HCT116 (cell line): ENCODE measurements at regions not wholly inside any gene's neighbourhood (a gene's known extent, or its start where the extent isn't known, plus 50 kb on each side); places are given as distances from the start of the nearest gene placed in this dataset.

Experiments
- ATAC-seq: fragments of 200-7000 bp; cut with Tn5 transposase; 2 replicates; pipeline ENCODE4 v1.9.1; 2020; ENCODE audit warnings: mild to moderate bottlenecking, moderate library complexity
- BruUV-seq: library from RNA; stranded (reverse); fragments of 400-500 nt; replicated peaks from 2 replicates; lab custom pipeline; 2021; lab: Mats Ljungman, UMichigan
- CTCF ChIA-PET: fragments of 300-600 bp; sonication (Branson Sonifier 250); formaldehyde crosslinking; loops from one replicate; lab custom pipeline; 2021; ENCODE audit warnings: antibody characterized with exemption; lab: Charles Lee
- POLR2A ChIA-PET: fragments of 300-600, 350-600 bp; sonication (Branson Sonifier 250); formaldehyde crosslinking; loops from one replicate; lab custom pipeline; 2021; ENCODE audit warnings: antibody characterized with exemption; lab: Charles Lee
- RAD21 ChIA-PET, 2 experiments: fragments of 300-600 bp; sonication (Branson Sonifier 250); formaldehyde crosslinking; loops; one replicate each; lab custom pipeline; 2023; ENCODE audit warnings: low total read pairs in 2 of 2; ENCODE audit not compliant: uncharacterized antibody in 2 of 2, unreplicated experiment in 2 of 2, low non-redundant PET in 1 of 2; lab: Charles Lee
- DNase-seq: peaks from one replicate; pipeline ENCODE4 v3.0.0-alpha.2; 2010; ENCODE audit warnings: low read depth, low spot score
- H2AFZ ChIP-seq: fragments of 200-600 bp; shearing (Covaris generic), sonication (generic); 2 replicates; pipeline ENCODE4 v1.6.1; 2017; ENCODE audit warnings: low read depth, mixed run types, mixed read lengths, antibody characterized with exemption, low read length; ENCODE audit not compliant: poor library complexity, severe bottlenecking
- H3K27ac ChIP-seq: 2 replicates; pipeline ENCODE4 v1.5.1; 2012; ENCODE audit warnings: low read depth, low read length
- H3K27me3 ChIP-seq: fragments of 200-600 bp; sonication (generic); 2 replicates; pipeline ENCODE4 v1.6.1; 2016; ENCODE audit warnings: mixed run types, low read length, mixed read lengths; ENCODE audit not compliant: insufficient read depth
- H3K36me3 ChIP-seq, 2 experiments: fragments of 200-500 bp in 1 of 2; fragments of 200-600 bp in 1 of 2; sonication (Bioruptor generic) in 1 of 2; sonication (generic) in 1 of 2; 2 replicates each; pipeline versions ENCODE4 v1.5.1 to v1.6.1; 2014 to 2016; ENCODE audit warnings: low read length in 2 of 2, inconsistent platforms in 1 of 2, mixed read lengths in 1 of 2, mixed run types in 1 of 2; ENCODE audit not compliant: insufficient read depth in 2 of 2, control insufficient read depth in 1 of 2
- H3K4me1 ChIP-seq, 2 experiments: fragments of 200-600 bp in 1 of 2; sonication (generic) in 1 of 2; 2 replicates each; pipeline versions ENCODE4 v1.5.1 to v1.6.1; 2012 to 2017; ENCODE audit warnings: low read length in 2 of 2, inconsistent platforms in 1 of 2, mild to moderate bottlenecking in 1 of 2, mixed read lengths in 1 of 2, mixed run types in 1 of 2, moderate library complexity in 1 of 2; ENCODE audit not compliant: insufficient read depth in 2 of 2, control insufficient read depth in 1 of 2
- H3K4me2 ChIP-seq: fragments of 200-600 bp; sonication (generic); 2 replicates; pipeline ENCODE4 v1.6.1; 2017; ENCODE audit warnings: mixed run types, low read length, mixed read lengths
- H3K4me3 ChIP-seq, 2 experiments: fragments of 200-600 bp in 1 of 2; sonication (generic) in 1 of 2; replicated peaks in 1 of 2; 2 replicates each; pipeline ENCODE4 v1.5.1; 2011 to 2016; ENCODE audit warnings: low read length in 2 of 2, control low read depth in 1 of 2, low read depth in 1 of 2, mild to moderate bottlenecking in 1 of 2, mixed read lengths in 1 of 2, mixed run types in 1 of 2
- H3K79me2 ChIP-seq: fragments of 200-600 bp; sonication (generic); 2 replicates; pipeline ENCODE4 v1.6.1; 2017; ENCODE audit warnings: mild to moderate bottlenecking, mixed run types, low read length, moderate library complexity, mixed read lengths; ENCODE audit not compliant: insufficient read depth
- H3K9ac ChIP-seq: fragments of 200-600 bp; sonication (generic); 2 replicates; pipeline ENCODE4 v1.6.1; 2016; ENCODE audit warnings: low read length, mixed read lengths
- H3K9me2 ChIP-seq: fragments of 200-600 bp; sonication (generic), shearing (Covaris generic); 2 replicates; pipeline ENCODE4 v1.6.1; 2017; ENCODE audit warnings: mixed run types, mild to moderate bottlenecking, moderate library complexity; ENCODE audit not compliant: insufficient read depth
- H3K9me3 ChIP-seq, 2 experiments: fragments of 200-500 bp in 1 of 2; fragments of 200-600 bp in 1 of 2; sonication (Bioruptor generic) in 1 of 2; sonication (generic) in 1 of 2; 2 replicates each; pipeline ENCODE4 v1.6.1; 2014 to 2017; ENCODE audit warnings: low read length in 2 of 2, mixed read lengths in 2 of 2, inconsistent platforms in 1 of 2, low read depth in 1 of 2, mild to moderate bottlenecking in 1 of 2, mixed run types in 1 of 2, moderate library complexity in 1 of 2; ENCODE audit not compliant: control insufficient read depth in 1 of 2, insufficient read depth in 1 of 2
- H4K20me1 ChIP-seq: fragments of 200-600 bp; sonication (generic), shearing (Covaris generic); 2 replicates; pipeline ENCODE4 v1.6.1; 2017; ENCODE audit warnings: mixed run types, mild to moderate bottlenecking, moderate library complexity; ENCODE audit not compliant: insufficient read depth
- EZH2phosphoT487 ChIP-seq: fragments of 200-600 bp; IDR thresholded peaks from 2 replicates; pipeline ENCODE4 v1.6.1; 2018; ENCODE audit warnings: antibody characterized with exemption, borderline replicate concordance
- POLR2AphosphoS5 ChIP-seq: IDR thresholded peaks from 2 replicates; pipeline ENCODE4 v1.6.1; 2011; ENCODE audit warnings: mild to moderate bottlenecking, low read depth, low read length, moderate library complexity
- TCF7L2 ChIP-seq: IDR thresholded peaks from 2 replicates; pipeline ENCODE4 v1.7.0; 2011; ENCODE audit warnings: borderline replicate concordance, inconsistent platforms; ENCODE audit not compliant: insufficient read depth, insufficient read length; ENCODE audit errors: extremely low read depth
- ZNF274 ChIP-seq: fragments of 200-500 bp; sonication (Bioruptor generic); IDR thresholded peaks from 2 replicates; pipeline ENCODE4 v1.6.1; 2014; ENCODE audit warnings: mild to moderate bottlenecking, low read depth, low read length, inconsistent platforms
- intact Hi-C: fragments of 100-400 bp; cut with micrococcal nuclease; formaldehyde crosslinking; loops from 2 replicates; pipeline ENCODE4 v1.10.0; 2022

DNA sequence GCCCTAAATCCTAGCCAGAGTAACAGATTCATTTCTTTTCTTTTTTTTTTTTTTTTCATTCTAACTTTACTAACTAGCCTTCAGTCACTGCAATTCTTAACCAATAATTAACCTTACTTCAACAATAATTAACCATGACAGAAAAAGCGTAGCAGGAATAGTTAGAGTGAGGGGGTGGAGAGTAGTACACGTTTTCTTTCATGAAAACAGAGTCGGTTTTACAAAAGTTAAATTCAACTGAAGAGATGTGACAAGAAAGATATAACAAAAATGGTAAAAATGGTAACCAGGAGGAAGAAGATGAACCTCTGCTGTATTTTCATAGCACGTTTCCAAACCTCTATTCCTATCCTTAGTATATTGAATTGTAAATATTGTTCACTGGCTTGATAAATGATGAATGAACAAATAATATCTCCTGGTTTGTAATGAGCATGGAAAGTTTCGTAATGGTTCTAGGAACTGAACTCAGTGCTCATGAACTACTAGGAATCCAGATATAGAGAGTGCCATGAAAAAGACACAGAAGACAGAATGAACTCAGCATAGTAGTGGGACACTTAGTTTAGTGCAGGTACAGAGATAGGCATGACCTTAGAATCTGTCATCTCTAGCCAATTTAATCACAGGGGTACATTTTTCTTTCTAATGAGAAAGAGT is 116.5 kb upstream of the ANO5 start:
- Histone ChIP-seq H3K4me1 (no peaks in the 10 kb centered on the region), H3K9ac (no peak overlapping the region), H3K9me2 (no peaks in the 10 kb centered on the region), H3K36me3 (no peaks in the 10 kb centered on the region), H3K27ac (no peak overlapping the region), H3K27me3 (no peaks in the 10 kb centered on the region), H3K9me3 (no peaks in the 10 kb centered on the region; a peak in 2 of 4 replicates), H3K4me2 (no peak overlapping the region), H3K79me2 (no peaks in the 10 kb centered on the region), H4K20me1 (no peaks in the 10 kb centered on the region; the same call in 1 of the 2 replicates), H2AFZ (no peak overlapping the region), H3K4me3 (no peak overlapping the region)
- TF ChIP-seq EZH2phosphoT487: no peak
- TF ChIP-seq POLR2AphosphoS5: no peak
- TF ChIP-seq TCF7L2: no peak
- ChIA-PET POLR2A (no interaction called here), CTCF (no interaction called here), RAD21 (no interaction called here)
- intact Hi-C loops: loop anchor here (10.0 kb wide), 1 partner anchor 662 kb away; no protein-coding TSS in a partner anchor
- ATAC-seq (no peak), DNase-seq (no peak)
- BruUV-seq: no TSS peak

GRCh38 chr11:22078063-22078462 is 114.8 kb upstream of the ANO5 start:
- no peak overlapping the region for H3K9ac ChIP-seq
- no peak overlapping the region for H2AFZ ChIP-seq
- no peaks in the 10 kb centered on the region for H3K4me1 ChIP-seq
- BruUV-seq: no TSS peak
- no peak for DNase-seq
- H3K4me2 ChIP-seq: no peak overlapping the region
- no peaks in the 10 kb centered on the region for H3K36me3 ChIP-seq
- H4K20me1 ChIP-seq: no peaks in the 10 kb centered on the region; the same call in 1 of the 2 replicates
- POLR2A ChIA-PET: no interaction called here
- no peak overlapping the region for H3K27ac ChIP-seq
- no peak for ATAC-seq
- CTCF ChIA-PET: no interaction called here
- no peaks in the 10 kb centered on the region for H3K27me3 ChIP-seq
- H3K4me3 ChIP-seq: no peak overlapping the region
- no peaks in the 10 kb centered on the region for H3K9me2 ChIP-seq
- intact Hi-C loops: loop anchor here (10.0 kb wide), 1 partner anchor 663 kb away; no protein-coding TSS in a partner anchor
- TF ChIP-seq ZNF274: no peak
- peaks cover 0 to 4% of the 10 kb centered on the region in 2 experiments; a peak in 2 of 4 replicates for H3K9me3 ChIP-seq
- H3K79me2 ChIP-seq: no peaks in the 10 kb centered on the region
- RAD21 ChIA-PET: no interaction called here
